Esophagus squamous epithelium (tissue), 4 donors: ENCODE measurements at regions not wholly inside any gene's neighbourhood (a gene's known extent, or its start where the extent isn't known, plus 50 kb on each side); places are given as distances from the start of the nearest gene placed in this dataset.

Experiments
- POLR2A ChIP-seq, 4 donors: fragments of 450-650 bp; IDR thresholded peaks; one replicate each; pipeline ENCODE4 v1.6.1; 2017; ENCODE audit warnings: antibody characterized with exemption in 4 of 4, mild to moderate bottlenecking in 4 of 4, moderate library complexity in 3 of 4
- TF ChIP-seq, protein P1 (sequence below), 6 experiments: fragments of 450-650 bp in 4 of 6; fragments of 200-600 bp in 2 of 6; sonication (generic) in 2 of 6; IDR thresholded peaks; one replicate each; pipeline ENCODE4 v1.5.1; 2016 to 2019; ENCODE audit warnings: antibody characterized with exemption in 6 of 6, mild to moderate bottlenecking in 4 of 6, moderate library complexity in 4 of 6

GRCh38 chr2:5229574-5229973 lies 462.6 kb upstream of the SOX11 start:
- TF ChIP-seq, protein P1, sequence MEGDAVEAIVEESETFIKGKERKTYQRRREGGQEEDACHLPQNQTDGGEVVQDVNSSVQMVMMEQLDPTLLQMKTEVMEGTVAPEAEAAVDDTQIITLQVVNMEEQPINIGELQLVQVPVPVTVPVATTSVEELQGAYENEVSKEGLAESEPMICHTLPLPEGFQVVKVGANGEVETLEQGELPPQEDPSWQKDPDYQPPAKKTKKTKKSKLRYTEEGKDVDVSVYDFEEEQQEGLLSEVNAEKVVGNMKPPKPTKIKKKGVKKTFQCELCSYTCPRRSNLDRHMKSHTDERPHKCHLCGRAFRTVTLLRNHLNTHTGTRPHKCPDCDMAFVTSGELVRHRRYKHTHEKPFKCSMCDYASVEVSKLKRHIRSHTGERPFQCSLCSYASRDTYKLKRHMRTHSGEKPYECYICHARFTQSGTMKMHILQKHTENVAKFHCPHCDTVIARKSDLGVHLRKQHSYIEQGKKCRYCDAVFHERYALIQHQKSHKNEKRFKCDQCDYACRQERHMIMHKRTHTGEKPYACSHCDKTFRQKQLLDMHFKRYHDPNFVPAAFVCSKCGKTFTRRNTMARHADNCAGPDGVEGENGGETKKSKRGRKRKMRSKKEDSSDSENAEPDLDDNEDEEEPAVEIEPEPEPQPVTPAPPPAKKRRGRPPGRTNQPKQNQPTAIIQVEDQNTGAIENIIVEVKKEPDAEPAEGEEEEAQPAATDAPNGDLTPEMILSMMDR (IDR thresholded peaks at IDR 0.05), result no peak
- no peak for TF ChIP-seq POLR2A (IDR thresholded peaks at IDR 0.05)
